SU-DHL-6 (cell line): ENCODE measurements at regions not wholly inside any gene's neighbourhood (a gene's known extent, or its start where the extent isn't known, plus 50 kb on each side); places are given as distances from the start of the nearest gene placed in this dataset.

ENCODE experiments used
- H2AFZ ChIP-seq: fragments of 200-600 bp; sonication (generic); 2 replicates; pipeline ENCODE4 v1.6.1; 2014; ENCODE audit warnings: low read depth, mild to moderate bottlenecking, moderate library complexity, mixed read lengths, antibody characterized with exemption, low read length; ENCODE audit not compliant: severe bottlenecking
- H3F3A ChIP-seq: fragments of 200-600 bp; shearing (Covaris generic); 2 replicates; pipeline ENCODE4 v1.6.0; 2016; ENCODE audit warnings: antibody characterized with exemption, mild to moderate bottlenecking; ENCODE audit not compliant: insufficient read depth
- H3K27ac ChIP-seq: fragments of 200-600 bp; sonication (generic); 2 replicates; pipeline ENCODE4 v1.5.1; 2016; ENCODE audit warnings: low read depth, mild to moderate bottlenecking, low read length, moderate library complexity, mixed read lengths
- H3K27me3 ChIP-seq: fragments of 200-600 bp; sonication (generic), shearing (Covaris generic); 2 replicates; pipeline ENCODE4 v1.6.0; 2014; ENCODE audit warnings: mild to moderate bottlenecking, low read length
- H3K36me3 ChIP-seq: fragments of 200-600 bp; sonication (generic); 2 replicates; pipeline ENCODE4 v1.6.1; 2014; ENCODE audit warnings: mild to moderate bottlenecking, low read length, mixed read lengths
- H3K4me2 ChIP-seq: fragments of 300-600, 200-600 bp; shearing (Covaris generic), sonication (generic); 2 replicates; pipeline ENCODE4 v1.6.0; 2014; ENCODE audit warnings: low read length, low read depth, mild to moderate bottlenecking; ENCODE audit not compliant: poor library complexity, severe bottlenecking
- H3K4me3 ChIP-seq: fragments of 200-600 bp; sonication (generic); 2 replicates; pipeline ENCODE4 v1.5.1; 2014; ENCODE audit warnings: antibody characterized with exemption, low read length, mild to moderate bottlenecking, mixed read lengths; ENCODE audit not compliant: insufficient read depth, poor library complexity, severe bottlenecking
- H3K79me2 ChIP-seq: fragments of 200-600 bp; sonication (generic); 2 replicates; pipeline ENCODE4 v1.6.1; 2014; ENCODE audit warnings: mild to moderate bottlenecking, low read length, moderate library complexity; ENCODE audit not compliant: insufficient read depth
- H3K9ac ChIP-seq: fragments of 200-600 bp; sonication (generic); 2 replicates; pipeline ENCODE4 v1.7.0; 2014; ENCODE audit warnings: mild to moderate bottlenecking, low read length
- H3K9me2 ChIP-seq: fragments of 200-600 bp; sonication (generic); replicated peaks from 2 replicates; pipeline ENCODE4 v1.6.1; 2014; ENCODE audit warnings: low read length; ENCODE audit not compliant: insufficient read depth
- H3K9me3 ChIP-seq: fragments of 200-600 bp; sonication (generic); 2 replicates; pipeline ENCODE4 v1.6.1; 2014; ENCODE audit warnings: low read length, mixed read lengths; ENCODE audit not compliant: insufficient read depth
- H4K20me1 ChIP-seq: fragments of 200-600 bp; sonication (generic); 2 replicates; pipeline ENCODE4 v1.6.1; 2014; ENCODE audit warnings: low read depth, mild to moderate bottlenecking, antibody characterized with exemption, low read length, moderate library complexity, mixed read lengths
- EZH2phosphoT487 ChIP-seq: fragments of 200-600 bp; sonication (generic), shearing (Covaris generic); conservative IDR thresholded peaks from 2 replicates; pipeline ENCODE4 v1.6.1; 2018; ENCODE audit warnings: mild to moderate bottlenecking, antibody characterized with exemption, low read length, moderate library complexity, mixed read lengths
- TF ChIP-seq, protein P1 (sequence below): fragments of 200-600 bp; sonication (generic); IDR thresholded peaks from one replicate; pipeline ENCODE4 v1.5.1; 2017; ENCODE audit warnings: antibody characterized with exemption, mild to moderate bottlenecking, low read length, moderate library complexity; ENCODE audit not compliant: insufficient read depth, poor library complexity, severe bottlenecking

- no peak overlapping the region for H3K9ac ChIP-seq
- no peaks in the 10 kb centered on the region for H3F3A ChIP-seq
- no peaks in the 10 kb centered on the region for H3K27me3 ChIP-seq
- H3K36me3 ChIP-seq: no peaks in the 10 kb centered on the region
- H3K79me2 ChIP-seq: no peaks in the 10 kb centered on the region
- no peak overlapping the region for H2AFZ ChIP-seq
- no peaks in the 10 kb centered on the region for H3K9me3 ChIP-seq
- no peak overlapping the region for H3K4me2 ChIP-seq
- no peaks in the 10 kb centered on the region for H4K20me1 ChIP-seq
- H3K27ac ChIP-seq: no peak overlapping the region
- TF ChIP-seq EZH2phosphoT487: no peak
- H3K4me3 ChIP-seq: no peak overlapping the region
- H3K9me2 ChIP-seq: no peaks in the 10 kb centered on the region
Observed at GRCh38 chr11:116348226-116348625, 424.6 kb downstream of the BUD13 start.

DNA sequence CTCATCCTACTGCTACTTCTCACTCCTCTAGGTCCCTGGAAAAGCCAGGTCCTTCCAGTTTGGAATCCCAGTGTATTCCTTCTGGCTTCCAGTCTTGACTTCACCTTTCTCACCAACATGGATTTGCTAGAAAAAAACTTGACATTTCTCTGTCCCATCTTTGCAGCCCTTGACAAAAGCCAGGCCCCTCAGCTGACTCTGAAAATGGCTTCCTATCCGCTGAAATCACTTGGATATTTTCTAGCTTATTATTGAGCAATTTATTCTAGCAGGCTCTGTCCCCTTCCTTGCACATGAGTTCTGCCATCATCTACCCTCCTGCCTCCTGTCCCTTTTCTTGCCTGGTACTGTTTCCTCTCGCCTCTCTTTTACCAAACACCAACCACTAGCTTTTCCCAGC, 427.2 kb downstream of the BUD13 start:
- H3F3A ChIP-seq: no peaks in the 10 kb centered on the region
- H2AFZ ChIP-seq: no peak overlapping the region
- no peaks in the 10 kb centered on the region for H3K79me2 ChIP-seq
- H3K9me3 ChIP-seq: no peaks in the 10 kb centered on the region
- no peaks in the 10 kb centered on the region for H3K27me3 ChIP-seq
- H3K9me2 ChIP-seq: no peaks in the 10 kb centered on the region
- no peak overlapping the region for H3K4me3 ChIP-seq
- H3K4me2 ChIP-seq: no peak overlapping the region
- H3K9ac ChIP-seq: no peak overlapping the region
- no peak overlapping the region for H3K27ac ChIP-seq
- no peaks in the 10 kb centered on the region for H3K36me3 ChIP-seq
- H4K20me1 ChIP-seq: no peaks in the 10 kb centered on the region
- TF ChIP-seq, protein P1, sequence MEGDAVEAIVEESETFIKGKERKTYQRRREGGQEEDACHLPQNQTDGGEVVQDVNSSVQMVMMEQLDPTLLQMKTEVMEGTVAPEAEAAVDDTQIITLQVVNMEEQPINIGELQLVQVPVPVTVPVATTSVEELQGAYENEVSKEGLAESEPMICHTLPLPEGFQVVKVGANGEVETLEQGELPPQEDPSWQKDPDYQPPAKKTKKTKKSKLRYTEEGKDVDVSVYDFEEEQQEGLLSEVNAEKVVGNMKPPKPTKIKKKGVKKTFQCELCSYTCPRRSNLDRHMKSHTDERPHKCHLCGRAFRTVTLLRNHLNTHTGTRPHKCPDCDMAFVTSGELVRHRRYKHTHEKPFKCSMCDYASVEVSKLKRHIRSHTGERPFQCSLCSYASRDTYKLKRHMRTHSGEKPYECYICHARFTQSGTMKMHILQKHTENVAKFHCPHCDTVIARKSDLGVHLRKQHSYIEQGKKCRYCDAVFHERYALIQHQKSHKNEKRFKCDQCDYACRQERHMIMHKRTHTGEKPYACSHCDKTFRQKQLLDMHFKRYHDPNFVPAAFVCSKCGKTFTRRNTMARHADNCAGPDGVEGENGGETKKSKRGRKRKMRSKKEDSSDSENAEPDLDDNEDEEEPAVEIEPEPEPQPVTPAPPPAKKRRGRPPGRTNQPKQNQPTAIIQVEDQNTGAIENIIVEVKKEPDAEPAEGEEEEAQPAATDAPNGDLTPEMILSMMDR: no peak
- no peak for TF ChIP-seq EZH2phosphoT487

- no peak overlapping the region for H3K4me3 ChIP-seq
- H3K9me3 ChIP-seq: no peaks in the 10 kb centered on the region
- H3K27ac ChIP-seq: no peak overlapping the region
- H2AFZ ChIP-seq: no peak overlapping the region
- no peak overlapping the region for H3K4me2 ChIP-seq
- no peaks in the 10 kb centered on the region for H3K27me3 ChIP-seq
- no peaks in the 10 kb centered on the region for H3K79me2 ChIP-seq
- no peaks in the 10 kb centered on the region for H3F3A ChIP-seq
- no peaks in the 10 kb centered on the region for H3K9me2 ChIP-seq
- no peak overlapping the region for H3K9ac ChIP-seq
- no peaks in the 10 kb centered on the region for H4K20me1 ChIP-seq
- TF ChIP-seq, protein P1: no peak
- TF ChIP-seq EZH2phosphoT487: no peak
- no peaks in the 10 kb centered on the region for H3K36me3 ChIP-seq
Observed at GRCh38 chr11:116344601-116345000, 428.2 kb downstream of the BUD13 start.

DNA sequence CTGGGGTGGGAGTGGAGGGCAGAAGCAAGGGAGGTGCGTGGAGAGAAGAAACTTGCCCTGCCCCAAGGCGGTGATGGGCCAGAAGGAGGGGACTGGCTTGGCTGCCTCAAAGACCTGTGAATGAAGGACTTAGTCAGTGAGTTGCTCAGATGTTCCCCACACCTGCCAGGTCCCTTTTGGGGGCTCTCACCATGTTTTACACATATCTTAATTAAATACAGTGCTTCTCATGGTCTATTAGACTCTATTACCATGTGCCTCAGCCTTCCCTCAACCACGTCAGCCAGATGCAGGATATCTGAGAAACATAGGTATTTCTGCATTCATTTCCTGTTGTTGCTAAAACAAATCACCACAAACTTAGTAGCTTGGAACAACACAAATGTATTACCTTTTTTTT, 429.5 kb downstream of the BUD13 start:
- Histone ChIP-seq H3K9me3 (no peaks in the 10 kb centered on the region), H3F3A (no peaks in the 10 kb centered on the region), H2AFZ (no peak overlapping the region), H3K4me3 (no peak overlapping the region), H3K27ac (no peak overlapping the region), H4K20me1 (no peaks in the 10 kb centered on the region), H3K9me2 (no peaks in the 10 kb centered on the region), H3K36me3 (no peaks in the 10 kb centered on the region), H3K4me2 (no peak overlapping the region), H3K27me3 (no peaks in the 10 kb centered on the region), H3K79me2 (no peaks in the 10 kb centered on the region), H3K9ac (no peak overlapping the region)
- TF ChIP-seq, protein P1: no peak
